Stomach smooth muscle (tissue), 2 donors: ENCODE measurements at regions not wholly inside any gene's neighbourhood (a gene's known extent, or its start where the extent isn't known, plus 50 kb on each side); places are given as distances from the start of the nearest gene placed in this dataset.
"Not testable (repeated sequence)": the region's sequence is repeated elsewhere in the genome, so short reads cannot be mapped to it uniquely, and the experiment has no call there.

Source experiments
- H3K27ac ChIP-seq: one replicate; pipeline ENCODE4 v1.7.0; 2013; ENCODE audit warnings: mild to moderate bottlenecking, low read length, inconsistent platforms
- H3K27me3 ChIP-seq, 2 donors: one replicate each; pipeline ENCODE4 v1.7.0; 2013; ENCODE audit warnings: low read length in 2 of 2; ENCODE audit not compliant: insufficient read depth in 2 of 2, control insufficient read depth in 1 of 2
- H3K36me3 ChIP-seq, 2 donors: one replicate each; pipeline ENCODE4 v1.7.0; 2013; ENCODE audit warnings: low read length in 2 of 2; ENCODE audit not compliant: control insufficient read depth in 2 of 2, insufficient read depth in 2 of 2
- H3K4me1 ChIP-seq: one replicate; pipeline ENCODE4 v1.7.0; 2013; ENCODE audit warnings: low read length; ENCODE audit not compliant: control insufficient read depth, insufficient read depth
- H3K4me3 ChIP-seq, 2 donors: one replicate each; pipeline ENCODE4 v1.7.0; 2013; ENCODE audit warnings: low read length in 2 of 2
- H3K9ac ChIP-seq, 2 donors: one replicate each; pipeline ENCODE4 v1.7.0; 2013; ENCODE audit warnings: low read length in 2 of 2, mild to moderate bottlenecking in 1 of 2
- H3K9me3 ChIP-seq, 2 donors: one replicate each; pipeline ENCODE4 v1.7.0; 2013; ENCODE audit warnings: low read length in 2 of 2; ENCODE audit not compliant: control insufficient read depth in 2 of 2
- donor health status: healthy.
- donor health status: Pancreatic carcinoma.

DNA sequence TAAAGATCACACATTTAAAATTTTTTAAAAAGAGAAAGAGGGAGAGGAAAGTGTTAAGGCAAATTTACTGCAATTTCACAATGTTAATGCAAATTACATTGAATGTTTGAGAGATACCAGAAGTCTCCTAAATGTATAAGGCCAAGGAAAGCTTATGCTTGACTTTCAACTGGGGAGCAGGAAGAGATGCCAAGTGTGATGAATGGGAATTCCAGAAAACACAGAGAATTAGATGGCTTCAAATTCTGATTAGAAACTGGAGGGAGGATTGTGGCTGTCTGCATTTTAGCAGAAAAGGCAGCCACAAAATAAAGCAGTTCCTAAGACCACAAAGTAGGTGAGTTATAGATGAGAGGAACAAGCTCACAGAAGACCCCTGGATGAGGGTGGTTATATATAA, 328.3 kb upstream of the CITED2 start:
- H3K9ac ChIP-seq = no peak overlapping the region
- H3K4me1 ChIP-seq = no peaks in the 10 kb centered on the region
- H3K27me3 ChIP-seq = no peaks in the 10 kb centered on the region
- H3K9me3 ChIP-seq = no peaks in the 10 kb centered on the region
- no peaks in the 10 kb centered on the region for H3K36me3 ChIP-seq
- no peak overlapping the region for H3K4me3 ChIP-seq
- no peak overlapping the region for H3K27ac ChIP-seq

DNA sequence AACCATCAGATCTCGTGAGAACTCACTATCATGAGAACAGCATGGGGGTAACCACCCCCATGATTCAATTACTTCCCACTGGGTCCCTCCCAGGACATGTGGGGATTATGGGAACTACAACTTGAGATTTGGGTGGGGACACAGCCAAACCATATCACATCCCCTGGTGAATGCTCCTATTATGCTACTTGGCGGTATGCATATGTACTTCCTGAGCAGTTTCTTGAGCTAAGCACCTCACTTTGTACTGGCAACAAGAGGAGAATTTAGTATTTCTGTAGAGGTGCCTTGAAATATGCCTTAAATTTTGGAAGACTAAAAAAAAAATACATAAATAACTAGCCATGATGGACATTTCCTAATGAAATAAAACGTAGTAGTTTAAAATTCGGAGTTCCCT, 327.2 kb upstream of the CITED2 start:
- Histone ChIP-seq H3K27ac (no peak overlapping the region), H3K9ac (no peak overlapping the region), H3K4me3 (no peak overlapping the region), H3K36me3 (no peaks in the 10 kb centered on the region), H3K27me3 (no peaks in the 10 kb centered on the region), H3K4me1 (no peaks in the 10 kb centered on the region), H3K9me3 (no peaks in the 10 kb centered on the region)

DNA sequence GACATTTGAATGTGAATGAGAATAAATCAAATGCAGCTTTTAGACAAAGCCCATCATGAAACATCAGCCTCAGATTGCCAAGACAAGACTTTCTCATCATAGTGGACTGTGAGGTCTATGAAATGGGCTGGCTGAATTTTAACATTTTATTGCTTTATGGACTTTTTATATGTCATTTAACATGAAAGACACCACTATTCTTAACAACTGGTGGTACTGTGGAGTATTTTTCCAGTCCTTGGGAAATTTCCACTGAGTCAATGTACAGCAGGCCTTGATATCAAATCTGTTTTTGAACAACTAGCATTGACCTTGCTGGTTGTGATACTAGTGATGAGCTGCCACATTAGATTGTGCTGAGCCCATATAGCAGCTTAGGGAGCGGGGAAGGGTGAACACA, 326.6 kb upstream of the CITED2 start:
- Histone ChIP-seq H3K36me3 (no peaks in the 10 kb centered on the region), H3K9me3 (no peaks in the 10 kb centered on the region), H3K27me3 (no peaks in the 10 kb centered on the region), H3K9ac (no peak overlapping the region), H3K4me3 (no peak overlapping the region), H3K27ac (no peak overlapping the region), H3K4me1 (no peaks in the 10 kb centered on the region)

DNA sequence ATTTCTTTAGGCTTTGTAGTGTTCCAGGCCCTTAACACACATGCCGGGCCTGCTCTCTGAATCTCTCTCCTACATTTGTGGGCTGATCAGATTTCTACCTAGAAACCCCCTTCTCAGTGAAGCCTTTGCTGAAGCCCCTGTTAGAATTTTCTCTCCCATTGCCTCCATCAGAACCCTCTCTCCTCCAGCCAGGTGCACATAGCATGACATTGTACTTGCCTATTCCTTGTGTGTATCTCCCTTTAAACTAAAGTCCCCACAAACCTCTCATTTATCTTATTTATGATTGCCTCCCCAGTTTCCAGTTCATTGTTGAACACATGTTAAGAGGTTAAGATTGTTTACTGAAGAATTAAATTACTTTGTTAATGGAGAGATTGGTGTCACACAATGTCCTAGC, 325.5 kb upstream of the CITED2 start:
- no peak overlapping the region for H3K4me3 ChIP-seq
- no peaks in the 10 kb centered on the region for H3K4me1 ChIP-seq
- H3K36me3 ChIP-seq = no peaks in the 10 kb centered on the region
- H3K9me3 ChIP-seq = no peaks in the 10 kb centered on the region
- H3K27ac ChIP-seq = no peak overlapping the region
- H3K9ac ChIP-seq = no peak overlapping the region
- no peaks in the 10 kb centered on the region for H3K27me3 ChIP-seq

DNA sequence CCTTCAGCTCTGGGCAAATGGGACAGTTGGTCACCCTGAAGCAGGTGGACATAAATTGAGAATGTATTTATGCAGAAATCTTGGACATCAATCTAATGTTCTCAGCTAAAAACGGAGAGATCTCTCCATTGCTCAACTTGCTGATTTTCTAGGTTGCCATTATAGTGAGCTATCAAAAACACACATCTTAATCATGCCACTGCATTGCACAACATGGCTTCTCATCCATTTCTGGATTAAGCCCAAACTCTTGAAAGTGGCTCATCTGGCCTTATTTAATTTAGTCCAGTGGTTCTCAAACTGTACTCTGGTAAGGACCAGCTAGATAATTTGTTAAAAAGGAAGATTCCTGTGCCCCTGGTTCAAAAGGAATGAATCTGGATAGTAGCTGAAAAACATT, 324.9 kb upstream of the CITED2 start:
- H3K4me1 ChIP-seq = no peaks in the 10 kb centered on the region
- no peak overlapping the region for H3K27ac ChIP-seq

DNA sequence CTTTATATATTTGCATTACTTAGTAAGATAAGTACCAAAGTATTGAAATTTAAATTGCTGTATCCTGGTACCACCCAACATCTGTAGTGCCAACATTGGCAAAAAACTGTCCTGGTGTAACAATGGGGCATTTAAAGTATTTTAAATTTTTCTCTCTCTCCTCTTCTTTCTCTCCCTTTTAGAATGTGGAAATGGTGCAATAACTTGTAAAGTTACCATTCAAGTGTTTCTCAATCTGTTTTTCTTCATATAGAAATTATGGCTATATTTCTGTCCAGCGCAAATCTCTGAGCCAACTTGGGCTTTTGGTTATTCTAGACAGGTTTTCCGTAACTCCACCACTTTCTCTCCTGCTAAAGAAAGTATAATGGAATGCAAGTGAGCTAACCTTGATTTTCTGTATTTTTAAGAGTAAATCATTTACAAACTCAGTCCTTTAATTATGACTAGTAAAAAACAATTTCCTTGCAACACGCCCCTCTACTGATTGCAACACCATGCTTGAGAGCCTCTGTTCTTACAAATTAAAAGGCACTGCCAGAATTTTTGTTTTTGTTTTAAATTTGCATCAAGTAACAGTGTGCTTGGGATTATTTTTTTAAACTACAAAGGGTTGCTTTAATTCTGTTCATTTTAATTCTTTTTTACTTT, 324.2 kb upstream of the CITED2 start:
- H3K27ac ChIP-seq = no peak overlapping the region
- H3K36me3 ChIP-seq = no peaks in the 10 kb centered on the region
- no peaks in the 10 kb centered on the region for H3K4me1 ChIP-seq
- no peak overlapping the region for H3K9ac ChIP-seq
- no peaks in the 10 kb centered on the region for H3K9me3 ChIP-seq
- H3K4me3 ChIP-seq = no peak overlapping the region
- H3K27me3 ChIP-seq = no peaks in the 10 kb centered on the region

More for the DNA sequence above, 324.9 kb upstream of the CITED2 start:
- Histone ChIP-seq H3K4me3 (no peak overlapping the region), H3K27me3 (no peaks in the 10 kb centered on the region), H3K9me3 (no peaks in the 10 kb centered on the region), H3K36me3 (no peaks in the 10 kb centered on the region), H3K9ac (no peak overlapping the region)

DNA sequence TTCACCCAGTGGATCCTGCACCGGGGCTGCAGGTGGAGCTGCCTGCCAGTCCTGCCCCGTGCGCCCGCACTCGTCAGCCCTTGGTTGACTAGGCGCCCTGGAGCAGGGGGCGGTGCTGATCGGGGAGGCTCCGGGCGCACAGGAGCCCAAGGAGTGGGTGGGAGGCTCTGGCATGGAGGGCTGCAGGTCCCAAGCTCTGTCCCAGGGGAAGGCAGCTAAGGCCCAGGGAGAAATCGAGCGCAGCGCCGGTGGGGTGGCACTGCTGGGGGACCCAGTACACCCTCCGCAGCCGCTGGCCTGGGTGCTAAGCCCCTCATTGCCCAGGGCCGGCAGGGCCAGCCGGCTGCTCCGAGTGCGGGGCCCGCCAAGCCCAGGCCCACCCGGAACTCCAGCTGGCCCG, 323.4 kb upstream of the CITED2 start:
- H3K9me3 ChIP-seq, H3K36me3 ChIP-seq, H3K4me1 ChIP-seq, H3K9ac ChIP-seq, H3K27ac ChIP-seq, H3K27me3 ChIP-seq, H3K4me3 ChIP-seq: not testable (repeated sequence)

DNA sequence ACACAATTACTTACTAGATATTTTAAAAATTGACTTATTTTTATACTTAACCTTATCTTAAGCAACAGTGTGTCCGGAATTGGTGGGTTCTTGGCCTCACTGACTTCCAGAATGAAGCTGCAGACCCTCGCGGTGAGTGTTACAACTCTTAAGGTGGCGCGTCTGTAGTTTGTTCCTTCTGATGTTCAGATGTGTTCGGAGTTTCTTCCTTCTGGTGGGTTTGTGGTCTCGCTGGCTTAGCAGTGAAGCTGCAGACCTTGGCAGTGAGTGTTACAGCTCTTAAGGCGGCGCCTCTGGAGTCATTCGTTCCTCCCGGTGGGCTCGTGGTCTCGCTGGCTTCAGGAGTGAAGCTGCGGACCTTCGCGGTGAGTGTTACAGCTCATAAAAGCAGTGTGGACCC, 322.5 kb upstream of the CITED2 start:
- H3K9me3 ChIP-seq, H3K4me3 ChIP-seq, H3K36me3 ChIP-seq, H3K9ac ChIP-seq, H3K27me3 ChIP-seq, H3K4me1 ChIP-seq, H3K27ac ChIP-seq: not testable (repeated sequence)

DNA sequence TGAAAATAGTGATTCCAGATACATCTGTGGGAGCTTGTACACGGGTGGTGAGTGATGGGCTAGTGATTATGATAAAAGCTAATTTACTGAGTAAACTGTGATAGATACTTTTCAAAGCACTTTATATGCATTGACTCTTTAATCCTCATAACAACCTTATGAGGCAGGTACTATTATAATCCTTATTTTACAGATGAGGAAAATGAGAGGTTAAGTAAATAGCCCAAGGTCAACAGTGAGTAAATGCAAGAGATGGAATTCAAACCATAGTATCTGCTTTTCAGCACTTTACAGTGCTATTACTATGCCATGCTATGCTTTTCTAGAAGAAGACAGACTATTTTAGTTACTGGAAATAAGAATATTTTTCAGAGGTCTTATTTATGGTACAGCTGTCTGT, 320.9 kb upstream of the CITED2 start:
- Histone ChIP-seq H3K4me3 (no peak overlapping the region), H3K4me1 (no peaks in the 10 kb centered on the region), H3K27me3 (no peaks in the 10 kb centered on the region), H3K9ac (no peak overlapping the region), H3K27ac (no peak overlapping the region), H3K9me3 (no peaks in the 10 kb centered on the region), H3K36me3 (no peaks in the 10 kb centered on the region)

DNA sequence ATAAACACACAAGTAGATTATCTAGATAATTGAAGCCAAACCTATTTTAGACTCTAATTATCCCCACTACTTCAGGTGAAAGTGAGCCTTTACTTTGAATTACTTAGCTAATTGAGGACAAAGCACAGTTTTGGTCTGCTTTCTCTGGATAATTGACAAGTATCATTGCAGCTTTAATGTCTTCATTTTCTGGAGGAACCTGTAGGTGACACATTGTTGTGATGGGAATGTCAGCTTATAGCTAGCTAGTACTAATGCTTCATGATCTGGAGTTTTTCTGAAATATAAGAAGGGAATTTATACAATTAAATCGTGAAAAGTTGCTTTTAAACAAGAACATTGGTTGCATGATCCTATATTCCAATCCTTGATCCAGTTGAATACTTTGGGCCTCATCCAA, 319.3 kb upstream of the CITED2 start:
- no peak overlapping the region for H3K4me3 ChIP-seq

DNA sequence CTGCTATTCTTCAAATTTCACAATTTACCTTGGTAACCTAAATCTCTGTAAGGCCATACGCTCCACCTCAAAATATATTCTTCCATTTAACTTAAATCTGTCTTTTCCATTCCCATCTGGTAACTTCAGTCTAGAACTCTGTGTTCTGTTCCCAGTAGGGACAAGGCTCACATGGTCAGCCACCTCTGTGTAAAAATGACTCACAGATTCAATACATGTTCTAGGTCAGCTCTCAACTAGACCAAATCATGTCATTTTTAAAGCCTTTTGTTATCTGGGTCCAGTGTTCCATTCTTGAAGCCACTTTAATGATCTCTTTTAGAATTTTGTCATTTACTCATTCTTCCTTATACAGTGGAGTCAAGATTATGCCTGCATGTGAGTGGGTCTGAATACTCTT, 315.6 kb upstream of the CITED2 start:
- H3K4me3 ChIP-seq = no peak overlapping the region
- no peaks in the 10 kb centered on the region for H3K9me3 ChIP-seq
- no peak overlapping the region for H3K27ac ChIP-seq
- H3K4me1 ChIP-seq = no peaks in the 10 kb centered on the region
- no peak overlapping the region for H3K9ac ChIP-seq
- no peaks in the 10 kb centered on the region for H3K27me3 ChIP-seq
- H3K36me3 ChIP-seq = no peaks in the 10 kb centered on the region

More for the DNA sequence above, 319.3 kb upstream of the CITED2 start:
- Histone ChIP-seq H3K4me1 (no peaks in the 10 kb centered on the region), H3K36me3 (no peaks in the 10 kb centered on the region), H3K9ac (no peak overlapping the region), H3K9me3 (no peaks in the 10 kb centered on the region), H3K27me3 (no peaks in the 10 kb centered on the region), H3K27ac (no peak overlapping the region)
